ENCODE measurements at regions not wholly inside any gene's neighbourhood (a gene's known extent, or its start where the extent isn't known, plus 50 kb on each side); places are given as distances from the start of the nearest gene placed in this dataset.

- H3K36me3 ChIP-seq (ENCODE audit: control insufficient read depth, insufficient read depth, low read length) = no peaks in the 10 kb centered on the region
- DNase-seq (ENCODE audit: low read depth) = no peak
- no peak overlapping the region for H3K4me3 ChIP-seq (ENCODE audit: low read depth, low read length)
- no peak for TF ChIP-seq CTCF (IDR thresholded peaks at IDR 0.05; ENCODE audit: insufficient read depth, low read length, poor library complexity, severe bottlenecking)
- no peaks in the 10 kb centered on the region for H3K27me3 ChIP-seq (ENCODE audit: control insufficient read depth, insufficient read depth, low read length)
These were observed 117.3 kb upstream of the PPP3CA start for GRCh38 chr4:101464596-101464995.

DNA sequence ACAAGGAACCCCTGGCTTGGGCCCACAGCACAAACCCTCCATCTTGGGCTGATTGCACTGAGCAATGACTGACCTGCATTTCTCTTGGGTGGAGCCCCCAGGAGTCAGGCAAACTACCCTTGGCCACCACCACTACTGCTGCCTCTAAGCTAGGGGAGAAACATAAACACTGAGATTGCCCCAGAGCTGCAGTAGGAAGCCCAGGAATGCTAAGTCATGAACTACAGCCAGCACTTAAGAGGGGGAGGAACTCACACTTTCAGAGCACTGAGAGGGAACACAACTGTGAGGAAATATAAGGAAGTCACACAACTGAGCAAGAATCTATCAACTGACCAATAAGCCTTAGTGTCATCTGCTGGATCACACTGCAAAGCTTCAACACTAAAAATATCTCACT is 111.6 kb upstream of the PPP3CA start:
- Histone ChIP-seq H3K36me3 (ENCODE audit: control insufficient read depth, insufficient read depth, low read length) (no peaks in the 10 kb centered on the region), H3K4me3 (ENCODE audit: low read depth, low read length) (no peak overlapping the region), H3K27me3 (ENCODE audit: control insufficient read depth, insufficient read depth, low read length) (no peaks in the 10 kb centered on the region)
- no peak for TF ChIP-seq CTCF (IDR thresholded peaks at IDR 0.05; ENCODE audit: insufficient read depth, low read length, poor library complexity, severe bottlenecking)
- no peak for DNase-seq (ENCODE audit: low read depth)

DNA sequence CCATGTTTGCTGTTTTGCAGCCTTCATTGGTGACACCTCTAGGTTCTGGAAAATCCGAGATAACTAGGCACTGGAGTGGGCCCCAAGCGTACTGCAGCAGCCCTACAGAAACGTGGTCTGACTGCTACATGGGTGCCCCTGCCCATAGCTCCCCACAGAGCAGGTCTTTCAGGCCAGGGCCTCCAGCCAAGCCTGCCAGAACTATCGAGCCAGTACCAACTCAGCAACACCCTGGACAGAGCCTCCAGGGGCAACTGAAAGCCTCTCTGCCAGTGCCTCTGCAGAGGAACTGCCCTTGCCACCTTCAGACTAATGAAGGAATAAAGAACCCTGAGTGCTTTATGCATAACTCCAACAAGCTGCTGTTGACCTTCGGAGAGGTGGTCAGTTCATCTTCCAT is 111.1 kb upstream of the PPP3CA start:
- no peaks in the 10 kb centered on the region for H3K36me3 ChIP-seq (ENCODE audit: control insufficient read depth, insufficient read depth, low read length)
- H3K27me3 ChIP-seq (ENCODE audit: control insufficient read depth, insufficient read depth, low read length) = no peaks in the 10 kb centered on the region
- no peak for TF ChIP-seq CTCF (IDR thresholded peaks at IDR 0.05; ENCODE audit: insufficient read depth, low read length, poor library complexity, severe bottlenecking)
- DNase-seq (ENCODE audit: low read depth) = no peak
- no peak overlapping the region for H3K4me3 ChIP-seq (ENCODE audit: low read depth, low read length)

DNA sequence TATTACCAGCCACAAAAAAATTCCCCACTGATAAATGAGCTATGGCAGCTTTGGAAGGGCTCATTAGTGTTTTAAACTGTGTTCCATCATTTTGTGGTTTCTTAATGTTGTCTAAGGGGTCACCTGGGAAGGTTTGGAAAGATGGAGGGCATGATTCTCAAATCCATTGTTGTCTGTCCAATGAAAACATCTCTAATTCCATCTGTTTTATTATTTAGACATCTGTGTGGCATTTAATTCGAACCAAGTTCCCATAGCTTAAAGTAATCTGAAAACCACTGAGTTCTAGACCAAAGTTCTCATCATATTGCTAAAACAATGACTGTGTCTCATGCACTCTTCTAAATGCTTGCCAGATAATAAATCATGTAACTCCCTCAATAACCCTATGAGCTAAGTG is 103.8 kb upstream of the PPP3CA start:
- DNase-seq (ENCODE audit: low read depth) = no peak
- H3K27me3 ChIP-seq (ENCODE audit: control insufficient read depth, insufficient read depth, low read length) = no peaks in the 10 kb centered on the region
- H3K36me3 ChIP-seq (ENCODE audit: control insufficient read depth, insufficient read depth, low read length) = no peaks in the 10 kb centered on the region
- no peak overlapping the region for H3K4me3 ChIP-seq (ENCODE audit: low read depth, low read length)
- no peak for TF ChIP-seq CTCF (IDR thresholded peaks at IDR 0.05; ENCODE audit: insufficient read depth, low read length, poor library complexity, severe bottlenecking)

GRCh38 chr4:101441446-101441845 is 94.1 kb upstream of the PPP3CA start:
- TF ChIP-seq CTCF (IDR thresholded peaks at IDR 0.05; ENCODE audit: insufficient read depth, low read length, poor library complexity, severe bottlenecking) = no peak
- no peaks in the 10 kb centered on the region for H3K36me3 ChIP-seq (ENCODE audit: control insufficient read depth, insufficient read depth, low read length)
- no peak for DNase-seq (ENCODE audit: low read depth)
- no peaks in the 10 kb centered on the region for H3K27me3 ChIP-seq (ENCODE audit: control insufficient read depth, insufficient read depth, low read length)
- H3K4me3 ChIP-seq (ENCODE audit: low read depth, low read length) = no peak overlapping the region

DNA sequence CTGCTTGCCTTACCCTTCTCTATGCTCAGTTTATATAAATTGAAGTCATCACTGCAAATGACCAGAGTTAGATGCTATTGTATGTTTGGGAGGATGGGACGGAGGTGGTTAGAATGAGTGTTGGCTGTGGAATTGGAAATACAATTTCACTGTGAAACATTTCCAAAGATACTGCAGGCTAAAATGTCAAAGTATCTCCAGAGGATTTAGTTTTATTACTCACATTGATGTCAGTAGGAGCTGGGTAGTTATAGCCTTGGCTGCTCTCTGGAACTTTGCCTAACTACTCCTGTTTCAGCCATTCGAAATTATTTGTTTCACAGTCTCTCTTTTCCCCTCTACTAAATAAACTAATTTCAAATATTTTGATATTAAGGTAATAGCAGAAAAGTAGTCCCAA is 92.6 kb upstream of the PPP3CA start:
- no peak for DNase-seq (ENCODE audit: low read depth)
- H3K36me3 ChIP-seq (ENCODE audit: control insufficient read depth, insufficient read depth, low read length) = no peaks in the 10 kb centered on the region
- H3K4me3 ChIP-seq (ENCODE audit: low read depth, low read length) = no peak overlapping the region
- no peak for TF ChIP-seq CTCF (IDR thresholded peaks at IDR 0.05; ENCODE audit: insufficient read depth, low read length, poor library complexity, severe bottlenecking)
- H3K27me3 ChIP-seq (ENCODE audit: control insufficient read depth, insufficient read depth, low read length) = no peaks in the 10 kb centered on the region
